ENCODE measurements at regions not wholly inside any gene's neighbourhood (a gene's known extent, or its start where the extent isn't known, plus 50 kb on each side); places are given as distances from the start of the nearest gene placed in this dataset.

- TF ChIP-seq CTCF (IDR thresholded peaks at IDR 0.05) (no peak), POLR2A (IDR thresholded peaks at IDR 0.05) (no peak), POLR2AphosphoS5 (IDR thresholded peaks at IDR 0.05; ENCODE audit: insufficient read depth in 1 of 2, low read depth in 1 of 2) (no peak)
Measured at GRCh38 chr11:39541945-39542351, 1917.5 kb downstream of the LRRC4C start.
